HCT116 (cell line): ENCODE measurements at regions not wholly inside any gene's neighbourhood (a gene's known extent, or its start where the extent isn't known, plus 50 kb on each side); places are given as distances from the start of the nearest gene placed in this dataset.

Experiments used
- POLR2A ChIP-seq: IDR thresholded peaks from 2 replicates; pipeline ENCODE4 v1.7.0; 2011; ENCODE audit warnings: borderline replicate concordance; ENCODE audit not compliant: insufficient read depth, insufficient read length; ENCODE audit errors: extremely low read depth
- TF ChIP-seq, protein P1 (sequence below): IDR thresholded peaks from 2 replicates; pipeline ENCODE4 v1.6.1; 2012

DNA sequence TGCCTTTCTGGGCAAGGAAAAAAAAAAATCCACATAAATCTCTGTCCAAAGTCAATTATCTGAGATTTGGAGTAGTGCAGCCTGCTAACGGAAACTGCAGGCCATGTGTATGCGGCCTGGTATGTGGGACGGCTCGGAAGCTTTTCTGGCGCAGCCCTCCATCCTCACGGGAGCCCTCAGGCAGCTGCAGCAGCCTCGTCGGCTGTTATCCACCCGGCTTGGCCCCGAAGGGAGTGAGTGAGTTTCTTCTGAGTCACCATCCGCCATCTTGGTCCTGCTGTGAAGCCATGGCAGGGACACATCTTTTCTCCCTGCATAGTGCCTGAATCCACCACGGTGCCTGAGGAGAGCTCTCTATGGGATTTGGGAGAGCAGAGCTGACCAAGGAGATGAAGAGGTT is 62.8 kb downstream of the POLR2M start:
- no peak for TF ChIP-seq POLR2A
- TF ChIP-seq, protein P1, sequence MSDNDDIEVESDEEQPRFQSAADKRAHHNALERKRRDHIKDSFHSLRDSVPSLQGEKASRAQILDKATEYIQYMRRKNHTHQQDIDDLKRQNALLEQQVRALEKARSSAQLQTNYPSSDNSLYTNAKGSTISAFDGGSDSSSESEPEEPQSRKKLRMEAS: no peak
